GM12875 (cell line): ENCODE measurements at regions not wholly inside any gene's neighbourhood (a gene's known extent, or its start where the extent isn't known, plus 50 kb on each side); places are given as distances from the start of the nearest gene placed in this dataset.

ENCODE experiments used
- H3K4me3 ChIP-seq: one replicate; pipeline ENCODE4 v1.5.1; 2011; ENCODE audit warnings: low read depth, low read length, control low read depth
- CTCF ChIP-seq: IDR thresholded peaks from 2 replicates; pipeline ENCODE4 v1.5.1; 2011; ENCODE audit warnings: low read depth, mild to moderate bottlenecking, control low read depth, inconsistent platforms, low read length, moderate library complexity, borderline replicate concordance; ENCODE audit not compliant: insufficient read depth

- TF ChIP-seq CTCF = no peak
- no peak overlapping the region for H3K4me3 ChIP-seq
Observed at GRCh38 chr2:60299179-60299578, 254.3 kb downstream of the BCL11A start.

- TF ChIP-seq CTCF = no peak
- no peak overlapping the region for H3K4me3 ChIP-seq
Observed at GRCh38 chr2:60298006-60298696, 255.3 kb downstream of the BCL11A start.

- no peak overlapping the region for H3K4me3 ChIP-seq
- no peak for TF ChIP-seq CTCF
Observed at GRCh38 chr2:60297296-60298005, 256.0 kb downstream of the BCL11A start.

- H3K4me3 ChIP-seq = no peak overlapping the region
Observed at GRCh38 chr2:60296219-60296955, 257.1 kb downstream of the BCL11A start.

GRCh38 chr2:60295636-60295962 is 257.9 kb downstream of the BCL11A start:
- no peak overlapping the region for H3K4me3 ChIP-seq
- TF ChIP-seq CTCF = no peak

More at GRCh38 chr2:60296219-60296955, 257.1 kb downstream of the BCL11A start:
- TF ChIP-seq CTCF = no peak

- TF ChIP-seq CTCF = no peak
Observed at GRCh38 chr2:60294901-60295635, 258.4 kb downstream of the BCL11A start.

More at GRCh38 chr2:60294901-60295635, 258.4 kb downstream of the BCL11A start:
- H3K4me3 ChIP-seq = no peak overlapping the region
